ENCODE measurements at regions not wholly inside any gene's neighbourhood (a gene's known extent, or its start where the extent isn't known, plus 50 kb on each side); places are given as distances from the start of the nearest gene placed in this dataset.

- intact Hi-C loops (cut with DNase I): no loop called here
- Histone ChIP-seq H3K4me3 (no peak overlapping the region), H3K4me1 (no peaks in the 10 kb centered on the region), H3K9me3 (no peaks in the 10 kb centered on the region), H3K27me3 (no peaks in the 10 kb centered on the region), H3K36me3 (no peaks in the 10 kb centered on the region), H3K27ac (no peak overlapping the region)
- no peak for DNase-seq (ENCODE audit: low spot score in 2 of 2)
- TF ChIP-seq CTCF (IDR thresholded peaks at IDR 0.05): no peak
These were observed 69.4 kb upstream of the DYRK2 start for GRCh38 chr12:67578976-67579661.

DNA sequence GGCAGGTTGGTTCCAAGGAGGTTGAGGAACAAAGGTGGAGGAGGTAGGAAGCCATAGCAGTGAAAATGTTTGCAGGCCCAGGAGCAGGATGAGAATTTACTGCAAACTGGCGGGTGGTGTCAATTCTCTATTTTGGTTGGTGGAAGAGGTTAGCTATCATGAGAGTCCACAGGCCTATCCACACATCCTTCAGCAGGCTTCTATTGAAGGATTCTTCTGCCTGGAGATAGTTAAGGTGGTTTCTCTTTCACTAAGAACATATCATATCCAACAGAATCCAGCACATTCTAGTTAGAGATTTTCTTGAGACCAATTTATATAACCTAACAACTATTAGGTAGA lies 68.9 kb upstream of the DYRK2 start:
- H3K9me3 ChIP-seq: no peaks in the 10 kb centered on the region
- intact Hi-C loops (cut with DNase I): no loop called here
- no peak overlapping the region for H3K4me3 ChIP-seq
- H3K27ac ChIP-seq: no peak overlapping the region
- TF ChIP-seq CTCF (IDR thresholded peaks at IDR 0.05): no peak
- H3K36me3 ChIP-seq: no peaks in the 10 kb centered on the region
- DNase-seq (ENCODE audit: low spot score in 2 of 2): no peak
- no peaks in the 10 kb centered on the region for H3K4me1 ChIP-seq
- no peaks in the 10 kb centered on the region for H3K27me3 ChIP-seq

- DNase-seq (ENCODE audit: low spot score in 2 of 2): no peak
- Histone ChIP-seq H3K27ac (no peak overlapping the region), H3K4me3 (no peak overlapping the region), H3K9me3 (no peaks in the 10 kb centered on the region), H3K27me3 (no peaks in the 10 kb centered on the region), H3K36me3 (no peaks in the 10 kb centered on the region), H3K4me1 (no peaks in the 10 kb centered on the region)
- intact Hi-C loops (cut with DNase I): no loop called here
- TF ChIP-seq CTCF (IDR thresholded peaks at IDR 0.05): no peak
These were observed 66.2 kb upstream of the DYRK2 start for GRCh38 chr12:67582238-67582834.

DNA sequence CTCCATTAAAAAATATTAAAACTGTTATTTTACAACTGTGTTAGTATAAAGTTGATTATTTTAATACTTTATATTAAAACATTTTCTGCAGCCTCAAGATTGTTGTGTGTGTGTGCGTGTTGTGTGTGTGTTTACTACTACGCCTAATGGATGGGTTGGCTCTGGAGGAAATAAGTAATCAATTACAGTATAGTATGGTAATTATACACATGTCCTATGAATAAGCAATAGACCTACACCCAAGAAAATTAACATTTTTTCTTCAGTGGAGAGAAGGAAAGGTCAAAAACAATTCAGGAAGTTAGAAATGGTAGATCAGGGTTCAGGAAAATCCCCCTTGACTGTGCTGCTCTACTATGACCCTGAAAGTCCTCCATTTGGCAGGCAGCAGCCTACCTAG lies 65.7 kb upstream of the DYRK2 start:
- intact Hi-C loops (cut with DNase I): no loop called here
- TF ChIP-seq CTCF (IDR thresholded peaks at IDR 0.05): no peak
- no peaks in the 10 kb centered on the region for H3K36me3 ChIP-seq
- H3K4me3 ChIP-seq: no peak overlapping the region
- no peaks in the 10 kb centered on the region for H3K9me3 ChIP-seq
- no peak for DNase-seq (ENCODE audit: low spot score in 2 of 2)
- H3K27me3 ChIP-seq: no peaks in the 10 kb centered on the region
- H3K27ac ChIP-seq: no peak overlapping the region
- no peaks in the 10 kb centered on the region for H3K4me1 ChIP-seq

DNA sequence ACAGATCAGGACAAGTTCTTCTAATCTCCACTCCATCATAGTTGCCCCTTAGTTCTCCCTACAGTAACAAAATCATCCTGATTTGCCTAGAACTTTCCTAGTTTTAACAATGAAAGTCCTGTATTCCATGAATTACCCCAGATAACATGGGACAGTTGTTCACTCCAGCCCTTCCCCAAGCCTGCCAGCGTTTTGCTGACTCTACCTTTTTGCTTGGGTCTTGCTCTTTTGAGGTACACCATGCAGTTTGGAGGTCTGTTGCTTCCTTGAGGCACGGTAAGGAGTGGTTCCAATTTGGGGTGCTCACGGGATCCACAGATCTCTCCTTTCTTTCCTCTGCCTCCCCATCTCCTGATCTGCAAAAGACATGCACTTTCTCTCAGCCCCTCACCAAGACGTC lies 61.6 kb upstream of the DYRK2 start:
- intact Hi-C loops (cut with DNase I): no loop called here
- H3K9me3 ChIP-seq: no peaks in the 10 kb centered on the region
- H3K27ac ChIP-seq: no peak overlapping the region
- no peaks in the 10 kb centered on the region for H3K4me1 ChIP-seq
- no peaks in the 10 kb centered on the region for H3K36me3 ChIP-seq
- no peak for TF ChIP-seq CTCF (IDR thresholded peaks at IDR 0.05)
- H3K27me3 ChIP-seq: no peaks in the 10 kb centered on the region
- no peak overlapping the region for H3K4me3 ChIP-seq
- no peak for DNase-seq (ENCODE audit: low spot score in 2 of 2)

GRCh38 chr12:67589078-67589477 lies 59.5 kb upstream of the DYRK2 start:
- Histone ChIP-seq H3K9me3 (no peaks in the 10 kb centered on the region), H3K4me3 (no peak overlapping the region), H3K36me3 (no peaks in the 10 kb centered on the region), H3K27ac (no peak overlapping the region), H3K27me3 (no peaks in the 10 kb centered on the region), H3K4me1 (no peaks in the 10 kb centered on the region)
- no peak for TF ChIP-seq CTCF (IDR thresholded peaks at IDR 0.05)
- no peak for DNase-seq (ENCODE audit: low spot score in 2 of 2)
- intact Hi-C loops (cut with DNase I): no loop called here
